SK-N-MC (cell line): ENCODE measurements at regions not wholly inside any gene's neighbourhood (a gene's known extent, or its start where the extent isn't known, plus 50 kb on each side); places are given as distances from the start of the nearest gene placed in this dataset.

Experiments
- EZH2 ChIP-seq: fragments of 200-600 bp; sonication (generic); IDR thresholded peaks from one replicate; pipeline ENCODE4 v1.6.1; 2017; ENCODE audit warnings: antibody characterized with exemption
- POLR2AphosphoS5 ChIP-seq: IDR thresholded peaks from 2 replicates; pipeline ENCODE4 v1.6.1; 2012; ENCODE audit warnings: mild to moderate bottlenecking, low read depth, low read length, borderline replicate concordance

- no peak for TF ChIP-seq EZH2
- no peak for TF ChIP-seq POLR2AphosphoS5
Measured at GRCh38 chrX:33735182-33735581, 396.9 kb downstream of the FAM47A start.
